H1 (cell line): ENCODE measurements at regions not wholly inside any gene's neighbourhood (a gene's known extent, or its start where the extent isn't known, plus 50 kb on each side); places are given as distances from the start of the nearest gene placed in this dataset.

Experiments
- ASH2L ChIP-seq: fragments of 200-600, 300-600 bp; sonication (generic); IDR thresholded peaks from one replicate; pipeline ENCODE4 v1.7.1; 2017; ENCODE audit warnings: low read length
- CBX5 ChIP-seq: fragments of 300-800, 300-1000 bp; sonication (generic); IDR thresholded peaks from 2 replicates; pipeline ENCODE4 v1.7.1; 2016; ENCODE audit warnings: antibody characterized with exemption, low read length, low read depth
- CHD7 ChIP-seq: fragments of 300-600 bp; sonication (generic); IDR thresholded peaks from 2 replicates; pipeline ENCODE4 v1.7.1; 2012; ENCODE audit warnings: low read length, moderate library complexity, mild to moderate bottlenecking, inconsistent platforms; ENCODE audit not compliant: insufficient replicate concordance
- EP300 ChIP-seq, 2 experiments: IDR thresholded peaks; 1 replicate in 1 of 2; 2 replicates in 1 of 2; pipeline ENCODE4 v1.6.1; 2011 to 2012; ENCODE audit warnings: low read depth in 2 of 2, low read length in 2 of 2, mild to moderate bottlenecking in 2 of 2, borderline replicate concordance in 1 of 2, inconsistent platforms in 1 of 2, moderate library complexity in 1 of 2
- JUN ChIP-seq: IDR thresholded peaks from 2 replicates; pipeline ENCODE4 v1.6.1; 2011; ENCODE audit warnings: low read depth, mild to moderate bottlenecking, improper control_type of control experiment, low read length
- PHF8 ChIP-seq: fragments of 200-600 bp; sonication (generic); conservative IDR thresholded peaks from 2 replicates; pipeline ENCODE4 v1.7.1; 2012; ENCODE audit warnings: low read depth, mild to moderate bottlenecking, inconsistent platforms, low read length, moderate library complexity
- RXRA ChIP-seq: IDR thresholded peaks from 2 replicates; pipeline ENCODE4 v1.6.1; 2011; ENCODE audit warnings: low read depth, mild to moderate bottlenecking, low read length, moderate library complexity; ENCODE audit not compliant: insufficient read depth

DNA sequence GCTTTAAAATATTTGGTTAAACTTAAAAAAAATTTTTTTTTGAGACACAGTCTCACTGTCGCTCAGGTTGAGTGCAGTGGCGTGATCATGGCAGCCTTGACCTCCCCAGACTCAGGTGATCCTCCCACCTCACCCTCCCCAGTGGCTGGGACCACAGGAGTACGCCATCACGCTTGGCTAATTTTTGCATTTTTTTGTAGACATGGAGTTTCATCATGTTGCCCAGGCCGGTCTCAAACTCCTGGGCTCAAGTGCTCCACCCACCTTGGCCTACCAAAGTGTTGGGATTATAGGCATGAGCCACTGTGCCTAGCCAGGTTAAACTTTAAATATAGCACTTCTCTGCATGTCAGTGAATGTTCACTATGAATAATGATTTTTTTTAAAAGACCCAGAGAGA lies 224.5 kb upstream of the RFX3 start (continued):
- TF ChIP-seq CHD7 (no peak), RXRA (no peak), JUN (no peak), PHF8 (no peak), CBX5 (no peak), ASH2L (no peak), EP300 (IDR thresholded peaks at IDR 0.05; ENCODE audit: borderline replicate concordance in 1 of 2, low read depth in 2 of 2, low read length in 2 of 2) (no peak)
